22Rv1 (cell line): ENCODE measurements at regions not wholly inside any gene's neighbourhood (a gene's known extent, or its start where the extent isn't known, plus 50 kb on each side); places are given as distances from the start of the nearest gene placed in this dataset.
"Not testable (repeated sequence)": the region's sequence is repeated elsewhere in the genome, so short reads cannot be mapped to it uniquely, and the experiment has no call there.

ENCODE experiments used
- H3K27ac ChIP-seq: fragments of 450-650 bp; 2 replicates; pipeline ENCODE4 v1.5.1; 2017
- CTCF ChIP-seq: fragments of 450-650 bp; IDR thresholded peaks from 2 replicates; pipeline ENCODE4 v1.5.1; 2017; ENCODE audit warnings: mild to moderate bottlenecking
- ZFX ChIP-seq: fragments of 450-650 bp; IDR thresholded peaks from 2 replicates; pipeline ENCODE4 v1.6.1; 2017; ENCODE audit warnings: antibody characterized with exemption, borderline replicate concordance

DNA sequence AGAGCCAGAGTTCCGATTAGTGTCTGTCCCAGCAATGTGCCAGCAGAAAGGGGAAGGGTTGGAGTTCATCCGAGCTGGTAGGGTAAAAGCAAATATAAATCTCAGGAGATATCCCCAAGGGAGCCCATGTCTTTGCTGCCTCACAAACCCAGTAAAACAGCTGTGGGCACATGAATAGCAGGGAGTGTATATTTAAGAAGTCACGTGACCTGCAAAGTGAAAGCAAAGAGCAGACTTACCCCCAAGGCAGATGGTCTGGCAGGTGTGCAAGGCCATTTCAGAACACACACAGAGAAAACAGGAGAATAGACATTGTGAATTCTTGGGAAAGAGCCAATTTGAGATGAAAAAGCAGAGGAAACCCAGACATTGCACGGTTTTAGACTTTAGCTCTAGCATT lies 653.4 kb downstream of the TGIF2LX start:
- H3K27ac ChIP-seq: not testable (repeated sequence)

GRCh38 chrX:90601921-90602320 lies 680.2 kb downstream of the TGIF2LX start:
- H3K27ac ChIP-seq: peak overlapping the region; percentile 56

DNA sequence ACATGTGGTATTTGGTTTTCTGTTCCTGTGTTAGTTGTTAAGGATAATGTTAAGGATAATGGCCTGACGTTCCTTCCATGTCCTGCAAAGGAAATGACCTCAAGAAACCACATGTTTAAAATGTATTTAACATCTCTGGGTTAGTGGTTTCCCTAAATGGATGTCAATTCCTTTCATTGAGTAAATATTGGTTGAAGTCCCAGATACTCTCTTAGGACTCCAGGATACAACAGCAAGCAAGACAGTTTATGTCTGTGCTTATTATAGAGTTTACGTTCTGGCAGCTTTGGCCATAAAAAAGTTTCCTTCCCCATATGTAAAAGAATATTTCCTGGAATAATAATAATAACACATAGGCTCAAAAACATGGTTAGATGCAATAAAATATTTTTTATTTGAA lies 684.0 kb downstream of the TGIF2LX start:
- H3K27ac ChIP-seq: not testable (repeated sequence)

DNA sequence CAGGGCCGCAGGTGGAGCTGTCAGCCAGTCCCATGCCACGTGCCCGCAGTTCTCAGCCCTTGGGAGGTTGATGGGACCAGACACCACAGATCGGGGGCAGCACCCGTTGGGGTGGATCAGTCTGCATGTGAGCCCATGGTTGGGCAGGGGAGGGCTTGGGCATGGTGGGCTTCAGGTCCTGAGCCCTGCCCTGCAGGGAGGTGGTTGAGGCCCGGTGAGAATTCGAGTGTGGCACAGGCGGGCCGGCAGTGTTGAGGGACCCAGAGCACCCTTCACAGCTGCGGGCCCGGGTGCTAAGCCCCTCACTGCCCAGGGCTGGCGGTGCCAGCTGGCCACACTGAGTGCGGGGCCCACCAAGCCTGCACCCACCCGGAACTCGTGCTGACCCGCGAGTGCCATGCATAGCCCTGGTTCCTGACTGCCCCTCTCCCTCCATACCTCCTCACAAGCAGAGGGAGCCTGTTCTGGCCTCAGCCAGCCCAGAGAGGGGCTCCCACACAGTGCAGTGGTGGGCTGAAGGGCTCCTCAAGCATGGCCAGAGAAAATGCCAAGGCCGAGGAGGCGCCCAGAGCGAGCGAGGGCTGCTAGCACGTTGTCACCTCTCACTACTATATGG lies 696.1 kb downstream of the TGIF2LX start:
- H3K27ac ChIP-seq: no peak overlapping the region
- TF ChIP-seq CTCF (no peak), ZFX (no peak)

DNA sequence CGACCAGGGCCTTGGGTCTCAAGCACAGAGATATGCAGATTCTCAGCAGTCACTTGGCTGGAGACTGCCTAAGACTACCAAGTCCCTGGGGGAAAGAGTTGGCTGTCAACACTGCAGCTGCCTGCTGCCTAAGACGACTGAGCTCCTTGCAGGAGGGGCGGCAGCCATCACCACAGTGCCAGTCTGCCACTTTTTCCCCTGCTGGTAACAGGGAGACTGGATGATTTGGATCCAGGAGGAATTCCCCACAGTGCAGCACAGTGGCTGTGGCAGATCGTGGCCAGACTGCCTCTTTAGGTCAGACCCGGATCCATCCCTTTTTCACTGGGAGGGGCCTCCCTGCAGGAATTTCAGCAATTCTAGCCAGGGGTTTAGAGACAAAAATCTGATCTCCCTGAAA lies 743.5 kb downstream of the TGIF2LX start:
- not testable (repeated sequence) for H3K27ac ChIP-seq

- H3K27ac ChIP-seq: not testable (repeated sequence)
Measured at GRCh38 chrX:90713552-90713951, 721.1 kb upstream of the PABPC5 start.

- H3K27ac ChIP-seq: not testable (repeated sequence)
Measured at GRCh38 chrX:90737555-90737954, 697.1 kb upstream of the PABPC5 start.

- H3K27ac ChIP-seq: not testable (repeated sequence)
Measured at GRCh38 chrX:90757619-90758018, 677.0 kb upstream of the PABPC5 start.

DNA sequence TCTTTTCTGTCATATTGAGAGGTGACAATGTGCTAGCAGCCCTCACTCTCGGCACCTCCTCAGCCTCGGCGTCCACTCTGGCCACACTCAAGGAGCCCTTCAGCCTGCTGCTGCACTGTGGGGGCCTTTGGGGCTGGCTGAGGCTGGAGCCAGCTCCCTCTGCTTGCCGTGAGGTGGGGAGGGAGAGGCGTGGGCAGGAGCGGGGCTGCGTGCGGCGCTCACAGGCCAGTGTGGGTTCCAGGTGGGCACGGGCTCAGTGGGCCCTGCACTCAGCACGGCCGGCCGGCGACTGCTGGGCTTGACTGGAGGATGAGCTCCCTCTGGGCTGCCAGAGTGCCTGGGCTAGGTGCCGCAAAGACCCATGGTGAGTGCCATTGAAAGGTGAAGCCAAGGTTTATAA lies 669.2 kb upstream of the PABPC5 start:
- H3K27ac ChIP-seq: not testable (repeated sequence)

GRCh38 chrX:90780286-90780789 lies 654.3 kb upstream of the PABPC5 start:
- not testable (repeated sequence) for H3K27ac ChIP-seq
